ENCODE measurements at regions not wholly inside any gene's neighbourhood (a gene's known extent, or its start where the extent isn't known, plus 50 kb on each side); places are given as distances from the start of the nearest gene placed in this dataset.

DNA sequence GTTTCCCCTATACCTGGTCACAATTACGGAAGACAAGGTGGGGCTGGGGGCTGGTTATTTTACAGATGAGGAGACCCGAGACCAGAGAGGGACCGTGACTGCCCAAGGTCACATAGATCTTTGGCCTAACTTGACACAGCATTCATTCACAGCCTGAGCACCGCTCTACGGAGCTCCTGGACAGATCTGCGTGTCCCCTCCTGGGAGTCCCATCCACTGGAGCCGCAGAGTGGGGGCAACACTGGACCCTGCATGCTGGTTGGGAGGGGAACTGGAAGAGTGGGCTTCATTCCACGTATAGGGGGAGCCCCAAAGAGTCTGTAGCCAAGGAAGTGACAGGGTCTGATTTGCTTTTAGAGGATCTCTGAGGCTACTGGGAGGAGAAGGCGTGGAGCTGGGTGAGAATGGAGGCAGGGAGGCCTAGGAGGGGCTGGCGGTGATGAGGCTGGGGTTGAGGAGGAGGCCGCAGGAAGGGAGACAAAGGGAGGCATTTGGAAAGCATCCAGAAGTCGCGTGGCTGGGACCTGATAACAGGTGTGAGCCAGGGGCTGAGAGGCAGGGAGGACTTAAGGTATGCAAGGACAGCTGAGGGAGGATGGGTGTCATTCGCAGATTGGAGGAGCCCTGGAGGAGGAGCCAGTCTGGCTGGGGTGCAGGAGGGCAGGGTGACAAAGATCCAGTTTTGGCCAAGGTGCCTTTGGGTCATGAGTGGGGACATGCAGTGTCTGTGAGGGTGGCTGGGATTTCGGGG, 64.3 kb upstream of the IER5L start:
- Mint-ChIP-seq H3K9me3 (no peaks in the 10 kb centered on the region), H3K27me3 (ENCODE audit: low read depth) (no peaks in the 10 kb centered on the region), H3K4me1 (ENCODE audit: low read depth) (peaks cover 17% of the 10 kb centered on the region), H3K4me3 (ENCODE audit: low read depth) (no peak overlapping the region), H3K36me3 (ENCODE audit: low read depth) (no peaks in the 10 kb centered on the region), H3K27ac (no peak overlapping the region)
- DNase-seq (ENCODE audit: low spot score): no peak
- intact Hi-C loops (cut with micrococcal nuclease): no loop called here

DNA sequence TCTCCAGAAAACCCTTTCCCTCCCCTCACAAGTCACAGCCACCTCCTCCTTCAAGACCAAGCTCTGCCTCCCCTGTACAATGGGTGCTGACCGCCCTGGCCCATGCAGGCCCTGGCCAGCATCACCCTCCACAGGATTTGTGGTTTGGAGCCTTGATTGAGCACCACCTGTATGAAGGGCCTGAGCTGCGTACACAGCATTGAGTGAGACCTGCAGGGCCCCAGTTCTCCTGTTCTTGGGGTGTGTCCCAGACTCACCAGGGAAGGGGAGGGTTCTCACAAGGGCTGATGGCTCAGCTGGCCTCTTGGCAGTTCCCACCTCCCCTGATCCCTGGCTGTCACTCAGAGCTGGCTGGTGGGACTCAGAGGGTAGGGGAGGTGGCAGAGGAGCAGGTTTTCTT, 63.7 kb upstream of the IER5L start:
- no peaks in the 10 kb centered on the region for H3K9me3 Mint-ChIP-seq
- no peak overlapping the region for H3K27ac Mint-ChIP-seq
- H3K36me3 Mint-ChIP-seq (ENCODE audit: low read depth): no peaks in the 10 kb centered on the region
- H3K4me3 Mint-ChIP-seq (ENCODE audit: low read depth): no peak overlapping the region
- intact Hi-C loops (cut with micrococcal nuclease): no loop called here
- H3K27me3 Mint-ChIP-seq (ENCODE audit: low read depth): no peaks in the 10 kb centered on the region
- no peak for DNase-seq (ENCODE audit: low spot score)
- peaks cover 24% of the 10 kb centered on the region for H3K4me1 Mint-ChIP-seq (ENCODE audit: low read depth)

DNA sequence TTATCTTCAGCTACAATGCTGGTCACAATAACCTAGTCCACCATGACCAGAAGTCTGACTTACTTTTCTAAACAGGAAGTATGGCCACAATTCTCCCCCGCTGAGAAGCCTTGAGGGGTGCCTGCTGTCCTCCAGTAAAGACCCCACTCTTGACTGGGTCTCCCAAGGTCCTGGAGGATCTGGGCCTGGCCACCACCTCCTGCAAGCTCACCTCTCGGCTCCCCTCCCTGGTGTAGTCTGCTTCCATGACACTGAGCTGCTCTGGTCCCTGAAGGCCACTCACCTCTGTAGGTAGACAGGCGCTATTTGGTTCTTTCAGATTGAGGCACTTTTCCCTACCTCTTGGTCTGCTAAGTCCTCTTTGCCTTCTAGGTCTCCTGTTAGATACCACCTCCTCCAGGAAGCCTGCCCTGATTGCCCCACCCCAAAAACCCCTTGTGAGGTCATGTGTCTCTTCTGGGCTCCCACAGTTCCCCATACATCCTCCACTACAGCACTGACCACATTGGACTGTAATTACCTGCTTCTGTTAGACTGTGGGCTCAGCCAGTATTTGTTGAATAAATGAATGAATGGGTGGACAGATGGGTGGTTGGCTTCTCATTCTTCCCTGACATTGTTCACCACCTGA, 62.6 kb upstream of the IER5L start:
- no peak overlapping the region for H3K4me3 Mint-ChIP-seq (ENCODE audit: low read depth)
- no peak overlapping the region for H3K27ac Mint-ChIP-seq
- no peak for DNase-seq (ENCODE audit: low spot score)
- H3K36me3 Mint-ChIP-seq (ENCODE audit: low read depth): no peaks in the 10 kb centered on the region
- intact Hi-C loops (cut with micrococcal nuclease): no loop called here
- H3K27me3 Mint-ChIP-seq (ENCODE audit: low read depth): no peaks in the 10 kb centered on the region
- H3K9me3 Mint-ChIP-seq: no peaks in the 10 kb centered on the region
- peaks cover 28% of the 10 kb centered on the region for H3K4me1 Mint-ChIP-seq (ENCODE audit: low read depth)

DNA sequence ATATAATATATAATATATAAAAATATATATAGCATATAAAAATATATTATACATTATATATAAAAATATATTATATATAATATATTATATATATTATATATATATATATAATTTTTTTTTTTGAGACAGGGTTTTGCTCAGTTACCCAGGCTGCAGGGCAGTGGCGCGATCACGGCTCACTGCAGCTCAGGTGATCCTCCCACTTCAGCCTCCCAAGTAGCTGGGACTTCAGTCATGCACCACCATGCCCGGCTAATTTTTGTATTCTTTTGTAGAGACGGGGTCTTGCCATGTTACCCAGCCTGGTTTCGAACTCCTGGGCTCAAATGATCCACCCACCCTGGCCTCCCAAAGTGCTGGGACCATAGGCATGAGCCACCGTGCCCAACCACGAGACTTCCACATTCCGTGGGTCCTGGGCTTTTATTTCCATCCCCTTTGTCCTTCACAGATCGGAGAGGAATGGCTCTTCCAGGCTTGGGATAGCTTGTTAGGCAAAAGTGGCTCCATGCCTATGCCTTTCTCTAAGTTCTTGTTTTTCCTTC, 62.0 kb upstream of the IER5L start:
- no peak overlapping the region for H3K4me3 Mint-ChIP-seq (ENCODE audit: low read depth)
- DNase-seq (ENCODE audit: low spot score): no peak
- intact Hi-C loops (cut with micrococcal nuclease): no loop called here
- H3K27me3 Mint-ChIP-seq (ENCODE audit: low read depth): no peaks in the 10 kb centered on the region
- peaks cover 34% of the 10 kb centered on the region for H3K4me1 Mint-ChIP-seq (ENCODE audit: low read depth)
- H3K36me3 Mint-ChIP-seq (ENCODE audit: low read depth): peaks cover 1% of the 10 kb centered on the region
- no peaks in the 10 kb centered on the region for H3K9me3 Mint-ChIP-seq
- H3K27ac Mint-ChIP-seq: no peak overlapping the region

DNA sequence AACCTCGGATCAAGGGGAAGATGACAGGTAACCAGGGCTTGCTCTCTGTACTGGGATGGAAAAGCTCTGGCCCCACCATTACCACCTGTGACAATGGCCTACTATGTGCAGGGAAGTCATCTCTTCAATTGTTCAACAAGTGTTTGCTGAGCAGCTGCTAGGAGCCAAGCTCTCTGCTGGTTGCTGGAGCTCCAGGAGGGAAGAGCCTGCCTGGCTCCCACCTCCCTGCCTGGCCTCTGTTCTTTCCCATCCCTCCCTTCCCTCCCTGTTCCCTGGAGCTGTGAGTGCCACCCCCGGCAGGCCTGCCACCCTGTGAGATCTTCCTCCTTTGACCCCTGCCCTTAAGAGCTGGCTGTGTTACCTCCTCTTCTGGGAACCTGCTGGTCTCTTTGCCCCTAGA, 59.7 kb upstream of the IER5L start:
- Mint-ChIP-seq H3K36me3 (ENCODE audit: low read depth) (peaks cover 3% of the 10 kb centered on the region), H3K4me3 (ENCODE audit: low read depth) (peak overlapping the region; percentile 77), H3K4me1 (ENCODE audit: low read depth) (peaks cover 39% of the 10 kb centered on the region), H3K9me3 (peaks cover 9% of the 10 kb centered on the region), H3K27ac (peak overlapping the region; percentile 89), H3K27me3 (ENCODE audit: low read depth) (no peaks in the 10 kb centered on the region)
- intact Hi-C loops (cut with micrococcal nuclease): loop anchor here (2.0 kb wide), 1 partner anchor 59 kb away; the partner anchor contains the start of gene IER5L
- no peak for DNase-seq (ENCODE audit: low spot score)

DNA sequence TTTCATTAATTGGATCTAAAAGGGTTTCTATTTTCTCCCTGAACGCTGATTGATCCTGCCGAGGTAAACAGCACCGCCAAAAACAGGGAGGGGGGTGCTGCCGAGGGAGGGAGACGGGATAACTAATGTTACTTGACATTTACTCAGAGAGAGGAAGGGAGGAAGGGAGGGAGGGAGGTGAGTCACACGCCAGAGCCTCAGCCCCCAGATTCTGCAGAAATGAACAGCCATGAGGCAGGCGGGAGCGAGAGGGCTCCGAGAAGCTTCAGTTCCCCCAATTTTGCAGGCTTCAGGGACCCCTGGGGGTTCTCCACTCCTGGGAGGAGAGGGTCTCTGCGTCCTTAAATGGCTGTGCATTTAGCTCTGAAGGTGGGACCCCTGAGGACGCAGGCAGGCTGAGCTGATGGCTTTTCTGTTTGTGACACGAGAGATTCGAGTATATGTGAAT, 59.1 kb upstream of the IER5L start:
- Mint-ChIP-seq H3K4me1 (ENCODE audit: low read depth) (peaks cover 39% of the 10 kb centered on the region), H3K27me3 (ENCODE audit: low read depth) (no peaks in the 10 kb centered on the region), H3K4me3 (ENCODE audit: low read depth) (peak overlapping the region; percentile 77), H3K9me3 (peaks cover 12% of the 10 kb centered on the region), H3K27ac (peak overlapping the region; percentile 89), H3K36me3 (ENCODE audit: low read depth) (peaks cover 3% of the 10 kb centered on the region)
- intact Hi-C loops (cut with micrococcal nuclease): loop anchor here (2.0 kb wide), 1 partner anchor 58 kb away; the partner anchor contains the start of gene IER5L
- peak; percentile 25 for DNase-seq (ENCODE audit: low spot score)

DNA sequence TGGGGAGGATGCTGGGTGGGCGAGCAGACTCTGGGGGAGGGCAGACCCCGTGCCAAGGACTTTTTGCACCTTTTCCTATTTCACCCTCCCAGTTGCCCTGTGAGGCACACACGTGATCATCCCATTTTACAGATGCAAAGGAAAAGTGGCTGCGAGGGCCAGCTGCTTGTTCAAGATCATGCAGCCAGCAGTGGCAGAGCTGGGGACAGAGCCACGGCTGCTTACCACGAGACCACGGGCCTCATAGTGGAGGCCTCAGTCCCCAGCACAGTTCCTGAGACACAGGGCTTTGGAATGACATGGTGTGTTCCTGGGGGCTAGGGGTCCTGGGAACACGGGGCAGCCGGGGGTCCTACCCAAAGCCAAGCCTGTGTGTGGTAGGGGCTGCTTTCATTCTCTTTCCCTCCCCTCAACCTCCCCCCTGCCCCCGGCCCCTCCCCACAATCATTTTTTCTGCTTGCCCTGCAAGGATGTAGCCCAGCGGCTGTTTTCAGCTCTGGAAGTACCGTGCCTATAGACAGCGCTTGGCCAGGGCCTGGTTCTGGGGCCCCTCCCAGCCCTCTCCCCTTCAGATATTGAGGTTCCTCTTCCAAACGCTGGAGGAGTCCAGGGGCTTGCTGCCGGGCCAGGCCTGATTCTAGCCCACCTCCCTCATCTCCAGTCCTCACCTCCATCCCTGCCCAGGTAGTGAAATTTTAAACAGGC, 58.5 kb upstream of the IER5L start:
- intact Hi-C loops (cut with micrococcal nuclease): loop anchor here (2.0 kb wide), 1 partner anchor 58 kb away; the partner anchor contains the start of gene IER5L
- Mint-ChIP-seq H3K4me3 (ENCODE audit: low read depth) (peak overlapping the region; percentile 77), H3K27ac (peak overlapping the region; percentile 89), H3K9me3 (peaks cover 12% of the 10 kb centered on the region), H3K4me1 (ENCODE audit: low read depth) (peaks cover 39% of the 10 kb centered on the region), H3K27me3 (ENCODE audit: low read depth) (no peaks in the 10 kb centered on the region), H3K36me3 (ENCODE audit: low read depth) (peaks cover 3% of the 10 kb centered on the region)
- DNase-seq (ENCODE audit: low spot score): no peak

DNA sequence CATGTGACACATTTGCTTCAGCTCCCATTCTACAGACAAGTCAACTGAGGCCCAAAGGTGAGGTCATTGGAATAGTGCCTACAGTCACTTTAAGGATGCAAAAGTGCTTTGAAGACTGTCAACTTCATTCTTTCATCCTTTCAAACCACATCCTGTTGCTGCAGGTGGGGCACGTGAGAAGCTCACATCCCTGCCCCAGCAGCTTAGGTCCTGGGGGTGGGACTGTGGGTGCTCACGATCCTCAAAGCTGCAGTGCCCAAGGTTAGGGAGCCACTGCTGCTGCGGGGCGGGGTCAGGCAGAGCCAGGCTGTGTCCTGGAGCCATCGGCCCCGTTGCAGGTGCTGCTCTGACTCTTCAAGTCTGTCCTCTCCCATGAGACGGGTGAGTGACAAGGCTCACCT, 57.9 kb upstream of the IER5L start:
- Mint-ChIP-seq H3K36me3 (ENCODE audit: low read depth) (peaks cover 3% of the 10 kb centered on the region), H3K4me3 (ENCODE audit: low read depth) (peak overlapping the region; percentile 77), H3K9me3 (peaks cover 12% of the 10 kb centered on the region), H3K4me1 (ENCODE audit: low read depth) (peaks cover 40% of the 10 kb centered on the region), H3K27me3 (ENCODE audit: low read depth) (no peaks in the 10 kb centered on the region), H3K27ac (peak overlapping the region; percentile 47)
- intact Hi-C loops (cut with micrococcal nuclease): loop anchor here (2.0 kb wide), 1 partner anchor 57 kb away; the partner anchor contains the start of gene IER5L
- DNase-seq (ENCODE audit: low spot score): peak; percentile 73

DNA sequence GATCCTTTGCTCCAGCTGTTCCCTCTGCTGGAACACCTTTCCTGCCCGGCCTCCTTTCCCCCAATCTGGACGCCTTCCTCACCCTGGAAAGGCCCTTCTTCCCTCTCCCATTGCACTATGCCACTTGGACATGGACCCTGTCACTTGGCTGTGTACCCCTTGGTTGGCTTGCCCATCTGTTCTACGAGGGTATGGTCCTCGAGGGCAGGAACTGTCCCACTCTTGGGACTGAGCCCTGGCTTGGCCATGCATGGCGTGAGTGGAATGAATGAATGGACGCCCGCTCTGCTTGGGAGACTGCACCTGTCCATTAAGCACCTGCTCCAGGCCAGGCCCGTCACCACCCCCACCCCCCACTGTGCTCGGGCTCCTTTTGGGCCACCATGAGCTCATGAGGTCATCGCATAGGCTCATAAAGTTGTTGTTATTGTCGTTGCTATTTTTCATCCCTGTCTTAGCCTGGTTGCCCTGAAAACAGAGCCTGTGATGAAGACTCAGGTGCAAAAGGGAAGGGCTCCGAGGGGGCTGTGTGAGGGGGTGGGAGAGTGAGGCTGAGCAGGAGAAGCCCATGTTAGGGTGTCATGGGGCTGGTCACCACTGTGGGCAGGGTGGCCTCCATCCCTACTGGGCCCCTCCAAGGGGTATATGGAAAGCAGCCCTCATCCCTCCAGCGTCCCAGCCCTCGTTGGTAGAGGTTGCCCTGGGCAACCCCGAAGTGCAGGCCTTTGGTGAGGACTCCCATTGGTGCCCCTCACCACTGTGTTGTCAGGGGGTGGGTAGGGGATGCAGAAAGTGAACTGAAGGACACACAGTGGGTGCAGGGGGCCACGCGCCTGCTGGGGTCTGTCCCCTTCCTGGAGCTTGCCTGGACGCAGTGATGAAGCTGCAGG, 57.2 kb upstream of the IER5L start:
- Mint-ChIP-seq H3K27ac (peak overlapping the region; percentile 47), H3K4me1 (ENCODE audit: low read depth) (peaks cover 37% of the 10 kb centered on the region), H3K4me3 (ENCODE audit: low read depth) (no peak overlapping the region), H3K9me3 (peaks cover 12% of the 10 kb centered on the region), H3K27me3 (ENCODE audit: low read depth) (no peaks in the 10 kb centered on the region), H3K36me3 (ENCODE audit: low read depth) (peaks cover 3% of the 10 kb centered on the region)
- no peak for DNase-seq (ENCODE audit: low spot score)
- intact Hi-C loops (cut with micrococcal nuclease): no loop called here

DNA sequence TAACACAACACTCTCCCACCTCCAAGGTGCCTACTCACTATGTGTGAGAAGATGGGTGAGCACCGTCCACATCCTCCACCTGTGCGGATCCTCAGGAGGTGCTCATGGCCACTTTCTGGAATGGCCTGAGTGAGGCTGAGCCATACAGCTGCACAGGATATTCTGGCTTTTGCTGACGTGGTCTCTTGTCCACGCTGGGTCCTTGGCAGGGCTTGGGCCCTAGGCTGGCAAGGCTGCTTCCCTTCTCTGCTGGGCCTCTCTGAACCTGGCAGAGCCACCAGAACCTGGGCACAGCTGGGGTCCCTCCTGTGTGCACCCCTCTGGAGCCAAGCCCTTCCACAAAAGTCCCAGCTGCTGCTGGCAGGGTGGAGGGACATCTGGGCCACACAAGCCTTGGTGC, 56.4 kb upstream of the IER5L start:
- Mint-ChIP-seq H3K27me3 (ENCODE audit: low read depth) (no peaks in the 10 kb centered on the region), H3K9me3 (peaks cover 12% of the 10 kb centered on the region), H3K4me1 (ENCODE audit: low read depth) (peaks cover 37% of the 10 kb centered on the region), H3K36me3 (ENCODE audit: low read depth) (peaks cover 3% of the 10 kb centered on the region), H3K27ac (no peak overlapping the region), H3K4me3 (ENCODE audit: low read depth) (no peak overlapping the region)
- intact Hi-C loops (cut with micrococcal nuclease): no loop called here
- no peak for DNase-seq (ENCODE audit: low spot score)

DNA sequence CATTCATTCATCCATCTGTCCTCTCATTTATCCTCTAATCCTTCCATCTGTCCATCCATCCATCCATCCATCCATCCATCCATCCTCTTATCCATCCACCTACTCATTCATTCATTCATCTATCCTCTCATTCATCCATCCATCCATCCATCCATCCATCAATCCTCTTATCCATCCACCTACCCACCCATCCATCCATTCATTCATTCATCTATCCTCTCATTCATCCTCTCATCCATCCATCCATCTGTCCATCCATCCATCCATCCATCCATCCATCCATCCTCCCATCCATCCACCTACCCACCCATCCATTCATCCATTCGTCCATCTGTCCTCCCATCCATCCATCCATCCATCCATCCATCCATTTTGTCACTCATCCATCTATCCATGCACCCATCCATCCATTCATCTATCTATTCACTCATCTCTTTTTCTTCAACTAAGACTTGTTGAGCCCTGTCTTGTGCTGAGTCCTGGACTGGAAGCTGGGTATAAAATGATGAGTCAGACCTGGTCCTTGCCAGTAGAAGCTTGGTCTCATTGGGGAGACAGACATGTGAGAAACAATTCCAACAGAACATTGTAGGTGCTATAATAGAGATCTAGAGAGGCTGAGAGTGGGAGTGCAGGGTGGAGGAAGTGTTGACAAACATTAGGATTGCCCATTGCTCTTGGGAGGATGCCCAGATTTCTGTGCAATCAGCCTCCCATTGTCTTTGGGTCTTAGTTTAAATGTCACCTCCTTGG, 55.0 kb upstream of the IER5L start:
- Mint-ChIP-seq H3K36me3 (ENCODE audit: low read depth) (peaks cover 3% of the 10 kb centered on the region), H3K9me3 (peaks cover 12% of the 10 kb centered on the region), H3K4me3 (ENCODE audit: low read depth) (no peak overlapping the region), H3K4me1 (ENCODE audit: low read depth) (peaks cover 30% of the 10 kb centered on the region), H3K27me3 (ENCODE audit: low read depth) (no peaks in the 10 kb centered on the region), H3K27ac (no peak overlapping the region)
- intact Hi-C loops (cut with micrococcal nuclease): no loop called here
- no peak for DNase-seq (ENCODE audit: low spot score)

Measured in activated T-helper 2 cell treated with anti-CD3 and anti-CD28 coated beads, Interferon-gamma antibody, Interleukin-2, Interleukin-4, amounts not matched to agents 10 μg/mL and 5 μg/mL and 100 μg/mL, durations not matched to agents 14 hours and 24 hours and 36 hours (primary cell).